WTC11 (cell line): ENCODE measurements at regions not wholly inside any gene's neighbourhood (a gene's known extent, or its start where the extent isn't known, plus 50 kb on each side); places are given as distances from the start of the nearest gene placed in this dataset.

ENCODE experiments used
- ATAC-seq: fragments of 200-7000 bp; cut with Tn5 transposase; 2 replicates; pipeline ENCODE4 v1.10.0; 2021; ENCODE audit warnings: mild to moderate bottlenecking, moderate library complexity
- CTCF ChIA-PET: fragments of 300-600 bp; sonication (Branson Sonifier 250); formaldehyde crosslinking; loops from one replicate; lab custom pipeline; 2021; ENCODE audit warnings: antibody characterized with exemption; lab: Charles Lee
- POLR2A ChIA-PET: fragments of 350-600 bp; sonication (Branson Sonifier 250); formaldehyde crosslinking; loops from one replicate; lab custom pipeline; 2021; ENCODE audit warnings: antibody characterized with exemption; lab: Charles Lee
- DNase-seq: peaks from one replicate; pipeline ENCODE4 v3.0.0; 2021; ENCODE audit warnings: low spot score
- H3K27ac Mint-ChIP-seq: 2 replicates; pipeline ENCODE4 v1.8.0; 2021; ENCODE audit warnings: mixed read lengths
- H3K27me3 Mint-ChIP-seq: 2 replicates; pipeline ENCODE4 v1.8.0; 2021; ENCODE audit warnings: low read depth, mild to moderate bottlenecking, moderate library complexity, mixed read lengths
- H3K36me3 Mint-ChIP-seq: 2 replicates; pipeline ENCODE4 v1.8.0; 2021; ENCODE audit warnings: mixed read lengths
- H3K4me1 Mint-ChIP-seq: 2 replicates; pipeline ENCODE4 v1.8.0; 2022; ENCODE audit warnings: mixed read lengths
- H3K4me3 Mint-ChIP-seq: 2 replicates; pipeline ENCODE4 v1.8.0; 2021; ENCODE audit warnings: mild to moderate bottlenecking, moderate library complexity, mixed read lengths
- H3K9me3 Mint-ChIP-seq: 2 replicates; pipeline ENCODE4 v1.8.0; 2021; ENCODE audit warnings: mixed read lengths
- AR ChIP-seq: fragments of 250-450 bp; sonication (Bioruptor Pico); IDR thresholded peaks from 2 replicates; pipeline ENCODE4 v1.9.0; 2021; ENCODE audit warnings: mild to moderate bottlenecking
- ELF4 ChIP-seq: sonication (generic); formaldehyde crosslinking; IDR thresholded peaks from 2 replicates; pipeline ENCODE4 v1.8.1; 2022; ENCODE audit warnings: low read depth, mild to moderate bottlenecking, moderate library complexity, missing genetic modification reagents
- EMX1 ChIP-seq: fragments of 250-450 bp; sonication (Bioruptor Pico); IDR thresholded peaks from 2 replicates; pipeline ENCODE4 v1.8.0; 2021; ENCODE audit warnings: mild to moderate bottlenecking
- ESRRA ChIP-seq: sonication (generic); formaldehyde crosslinking; IDR thresholded peaks from 2 replicates; pipeline ENCODE4 v1.8.1; 2022; ENCODE audit warnings: mild to moderate bottlenecking, missing genetic modification reagents, borderline replicate concordance
- FOXK1 ChIP-seq: sonication (generic); formaldehyde crosslinking; IDR thresholded peaks from 2 replicates; pipeline ENCODE4 v1.8.0; 2022; ENCODE audit warnings: mild to moderate bottlenecking, moderate library complexity, missing genetic modification reagents
- GTF2I ChIP-seq: fragments of 250-450 bp; sonication (Bioruptor Pico); conservative IDR thresholded peaks from 2 replicates; pipeline ENCODE4 v1.4.0; 2021; ENCODE audit warnings: mild to moderate bottlenecking
- HMGXB4 ChIP-seq: sonication (generic); formaldehyde crosslinking; IDR thresholded peaks from 2 replicates; pipeline ENCODE4 v1.8.1; 2023; ENCODE audit warnings: mild to moderate bottlenecking, moderate library complexity, missing genetic modification reagents
- MXD4 ChIP-seq: fragments of 250-450 bp; sonication (Bioruptor Pico); IDR thresholded peaks from 2 replicates; pipeline ENCODE4 v1.8.0; 2021; ENCODE audit warnings: mild to moderate bottlenecking, moderate library complexity, borderline replicate concordance
- NR2C2 ChIP-seq: sonication (generic); formaldehyde crosslinking; IDR thresholded peaks from 2 replicates; pipeline ENCODE4 v1.8.0; 2022; ENCODE audit warnings: mild to moderate bottlenecking, missing genetic modification reagents
- NR3C1 ChIP-seq: sonication (generic); formaldehyde crosslinking; conservative IDR thresholded peaks from 2 replicates; pipeline ENCODE4 v1.8.1; 2023; ENCODE audit warnings: low read depth, mild to moderate bottlenecking, missing genetic modification reagents
- RORB ChIP-seq: fragments of 250-450 bp; sonication (Bioruptor Pico); IDR thresholded peaks from 2 replicates; pipeline ENCODE4 v1.9.0; 2021; ENCODE audit warnings: mild to moderate bottlenecking
- SP1 ChIP-seq: sonication (generic); formaldehyde crosslinking; conservative IDR thresholded peaks from 2 replicates; pipeline ENCODE4 v1.8.1; 2022; ENCODE audit warnings: missing genetic modification reagents
- TCF7 ChIP-seq: sonication (generic); formaldehyde crosslinking; IDR thresholded peaks from 2 replicates; pipeline ENCODE4 v1.8.0; 2022; ENCODE audit warnings: mild to moderate bottlenecking, low read depth, missing genetic modification reagents, moderate library complexity
- TP53 ChIP-seq: sonication (generic); formaldehyde crosslinking; IDR thresholded peaks from 2 replicates; pipeline ENCODE4 v1.8.1; 2023; ENCODE audit warnings: mild to moderate bottlenecking, missing genetic modification reagents
- ZBTB43 ChIP-seq: sonication (generic); formaldehyde crosslinking; IDR thresholded peaks from 2 replicates; pipeline ENCODE4 v1.8.1; 2023; ENCODE audit warnings: mild to moderate bottlenecking, missing genetic modification reagents
- ZNF138 ChIP-seq: sonication (generic); formaldehyde crosslinking; conservative IDR thresholded peaks from 2 replicates; pipeline ENCODE4 v1.8.1; 2022; ENCODE audit warnings: mild to moderate bottlenecking, moderate library complexity, missing genetic modification reagents
- ZNF232 ChIP-seq: sonication (generic); formaldehyde crosslinking; IDR thresholded peaks from 2 replicates; pipeline ENCODE4 v1.8.0; 2022; ENCODE audit warnings: mild to moderate bottlenecking, missing genetic modification reagents
- ZNF317 ChIP-seq: sonication (generic); formaldehyde crosslinking; IDR thresholded peaks from 2 replicates; pipeline ENCODE4 v1.8.1; 2023; ENCODE audit warnings: low read depth, mild to moderate bottlenecking, moderate library complexity, missing genetic modification reagents, borderline replicate concordance
- ZNF416 ChIP-seq: fragments of 250-450 bp; sonication (Bioruptor Pico); IDR thresholded peaks from 2 replicates; pipeline ENCODE4 v1.9.0; 2021; ENCODE audit warnings: mild to moderate bottlenecking, inconsistent platforms
- TF ChIP-seq, protein P1 (sequence below): sonication (generic); formaldehyde crosslinking; IDR thresholded peaks from 2 replicates; pipeline ENCODE4 v1.8.0; 2022; ENCODE audit warnings: mild to moderate bottlenecking, missing genetic modification reagents
- TF ChIP-seq, protein P2 (sequence below): sonication (generic); formaldehyde crosslinking; IDR thresholded peaks from 2 replicates; pipeline ENCODE4 v1.8.0; 2022; ENCODE audit warnings: mild to moderate bottlenecking, missing genetic modification reagents
- TF ChIP-seq, protein P3 (sequence below): sonication (generic); formaldehyde crosslinking; conservative IDR thresholded peaks from 2 replicates; pipeline ENCODE4 v1.8.1; 2022; ENCODE audit warnings: mild to moderate bottlenecking, missing genetic modification reagents

DNA sequence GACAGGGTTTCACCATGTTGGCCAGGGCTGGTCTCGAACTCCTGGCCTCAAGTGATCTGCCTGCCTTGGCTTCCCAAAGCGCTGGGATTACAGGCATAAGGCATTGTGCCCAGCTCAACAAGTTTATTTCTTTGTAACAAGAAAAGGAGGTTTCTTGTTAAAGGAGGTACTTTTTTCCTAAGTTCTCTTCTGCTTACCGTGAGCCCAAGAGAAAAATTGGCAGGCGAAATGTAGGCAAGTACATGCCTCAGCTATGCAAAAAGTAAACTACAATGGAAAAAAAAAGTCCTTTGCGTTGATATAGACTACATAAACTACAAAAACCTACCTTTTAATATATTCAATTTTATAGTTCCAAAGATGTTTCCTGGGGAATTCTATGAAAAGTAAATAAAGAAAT lies 122.6 kb downstream of the DKK1 start (continued):
- TF ChIP-seq, protein P1, sequence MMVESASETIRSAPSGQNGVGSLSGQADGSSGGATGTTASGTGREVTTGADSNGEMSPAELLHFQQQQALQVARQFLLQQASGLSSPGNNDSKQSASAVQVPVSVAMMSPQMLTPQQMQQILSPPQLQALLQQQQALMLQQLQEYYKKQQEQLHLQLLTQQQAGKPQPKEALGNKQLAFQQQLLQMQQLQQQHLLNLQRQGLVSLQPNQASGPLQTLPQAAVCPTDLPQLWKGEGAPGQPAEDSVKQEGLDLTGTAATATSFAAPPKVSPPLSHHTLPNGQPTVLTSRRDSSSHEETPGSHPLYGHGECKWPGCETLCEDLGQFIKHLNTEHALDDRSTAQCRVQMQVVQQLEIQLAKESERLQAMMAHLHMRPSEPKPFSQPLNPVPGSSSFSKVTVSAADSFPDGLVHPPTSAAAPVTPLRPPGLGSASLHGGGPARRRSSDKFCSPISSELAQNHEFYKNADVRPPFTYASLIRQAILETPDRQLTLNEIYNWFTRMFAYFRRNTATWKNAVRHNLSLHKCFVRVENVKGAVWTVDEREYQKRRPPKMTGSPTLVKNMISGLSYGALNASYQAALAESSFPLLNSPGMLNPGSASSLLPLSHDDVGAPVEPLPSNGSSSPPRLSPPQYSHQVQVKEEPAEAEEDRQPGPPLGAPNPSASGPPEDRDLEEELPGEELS (CRISPR knock-in tag) = no peak
- TF ChIP-seq SP1 (CRISPR knock-in tag) = no peak
- TF ChIP-seq ZNF317 (CRISPR knock-in tag) = no peak
- no peak for TF ChIP-seq AR (CRISPR knock-in tag)
- no peak for TF ChIP-seq GTF2I
- no peak for TF ChIP-seq ELF4 (CRISPR knock-in tag)
- no peak for TF ChIP-seq ZNF138 (CRISPR knock-in tag)

DNA sequence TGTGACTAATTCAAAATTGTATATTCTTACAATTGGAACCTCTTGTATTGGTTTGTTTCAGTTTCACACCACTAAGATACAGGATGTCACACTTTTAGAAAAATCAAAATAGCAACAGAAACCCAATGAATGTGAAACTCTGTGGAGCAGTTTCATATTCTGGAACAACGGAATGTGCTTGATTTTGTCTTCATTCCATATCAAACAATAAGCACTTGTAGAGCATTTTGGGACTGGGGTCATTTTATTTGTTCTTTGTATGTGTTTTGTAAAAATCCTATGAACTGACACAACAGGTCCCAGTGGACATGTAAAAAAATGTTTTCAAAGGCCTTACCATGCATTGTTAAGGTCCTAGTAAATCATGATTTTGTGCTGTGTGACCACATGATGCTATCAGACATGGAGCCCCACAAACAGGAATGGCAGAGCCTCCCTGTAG lies 123.1 kb downstream of the DKK1 start:
- CTCF ChIA-PET = no interaction called here

GRCh38 chr10:52438119-52438518 lies 124.0 kb downstream of the DKK1 start:
- ATAC-seq = no peak
- no peak overlapping the region for H3K27ac Mint-ChIP-seq

More for the DNA sequence above, 123.1 kb downstream of the DKK1 start:
- Mint-ChIP-seq H3K4me3 (no peak overlapping the region), H3K9me3 (no peaks in the 10 kb centered on the region), H3K36me3 (no peaks in the 10 kb centered on the region), H3K27ac (no peak overlapping the region), H3K4me1 (no peaks in the 10 kb centered on the region), H3K27me3 (no peaks in the 10 kb centered on the region)
- TF ChIP-seq NR3C1 (CRISPR knock-in tag) = no peak
- TF ChIP-seq HMGXB4 (CRISPR knock-in tag) = no peak
- no peak for TF ChIP-seq TP53
- TF ChIP-seq NR2C2 = no peak
- TF ChIP-seq ZNF232 (CRISPR knock-in tag) = no peak
- TF ChIP-seq TCF7 (CRISPR knock-in tag) = no peak
- no peak for TF ChIP-seq EMX1 (CRISPR knock-in tag)
- TF ChIP-seq SP1 (CRISPR knock-in tag) = no peak
- no peak for TF ChIP-seq FOXK1 (CRISPR knock-in tag)
- TF ChIP-seq MXD4 = no peak
- ATAC-seq (no peak), DNase-seq (no peak)
- POLR2A ChIA-PET = no interaction called here

More at GRCh38 chr10:52438119-52438518, 124.0 kb downstream of the DKK1 start:
- no peak for DNase-seq
- Mint-ChIP-seq H3K4me3 (no peak overlapping the region), H3K4me1 (no peaks in the 10 kb centered on the region), H3K27me3 (no peaks in the 10 kb centered on the region), H3K36me3 (no peaks in the 10 kb centered on the region), H3K9me3 (no peaks in the 10 kb centered on the region)
- TF ChIP-seq SP1 (CRISPR knock-in tag) = no peak
- TF ChIP-seq ESRRA (CRISPR knock-in tag) = no peak
- no peak for TF ChIP-seq ZBTB43 (CRISPR knock-in tag)
- TF ChIP-seq, protein P2, sequence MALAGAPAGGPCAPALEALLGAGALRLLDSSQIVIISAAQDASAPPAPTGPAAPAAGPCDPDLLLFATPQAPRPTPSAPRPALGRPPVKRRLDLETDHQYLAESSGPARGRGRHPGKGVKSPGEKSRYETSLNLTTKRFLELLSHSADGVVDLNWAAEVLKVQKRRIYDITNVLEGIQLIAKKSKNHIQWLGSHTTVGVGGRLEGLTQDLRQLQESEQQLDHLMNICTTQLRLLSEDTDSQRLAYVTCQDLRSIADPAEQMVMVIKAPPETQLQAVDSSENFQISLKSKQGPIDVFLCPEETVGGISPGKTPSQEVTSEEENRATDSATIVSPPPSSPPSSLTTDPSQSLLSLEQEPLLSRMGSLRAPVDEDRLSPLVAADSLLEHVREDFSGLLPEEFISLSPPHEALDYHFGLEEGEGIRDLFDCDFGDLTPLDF = no peak
- TF ChIP-seq ZNF416 (CRISPR knock-in tag) = no peak
- TF ChIP-seq, protein P3, sequence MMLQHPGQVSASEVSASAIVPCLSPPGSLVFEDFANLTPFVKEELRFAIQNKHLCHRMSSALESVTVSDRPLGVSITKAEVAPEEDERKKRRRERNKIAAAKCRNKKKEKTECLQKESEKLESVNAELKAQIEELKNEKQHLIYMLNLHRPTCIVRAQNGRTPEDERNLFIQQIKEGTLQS = no peak
- no peak for TF ChIP-seq RORB (CRISPR knock-in tag)
- ChIA-PET CTCF (interaction anchor here (1.3 kb wide), 1 partner anchor 130 kb away, joined by 3 read pairs; no protein-coding TSS in a partner anchor), POLR2A (no interaction called here)
